ENCODE measurements at regions not wholly inside any gene's neighbourhood (a gene's known extent, or its start where the extent isn't known, plus 50 kb on each side); places are given as distances from the start of the nearest gene placed in this dataset.

DNA sequence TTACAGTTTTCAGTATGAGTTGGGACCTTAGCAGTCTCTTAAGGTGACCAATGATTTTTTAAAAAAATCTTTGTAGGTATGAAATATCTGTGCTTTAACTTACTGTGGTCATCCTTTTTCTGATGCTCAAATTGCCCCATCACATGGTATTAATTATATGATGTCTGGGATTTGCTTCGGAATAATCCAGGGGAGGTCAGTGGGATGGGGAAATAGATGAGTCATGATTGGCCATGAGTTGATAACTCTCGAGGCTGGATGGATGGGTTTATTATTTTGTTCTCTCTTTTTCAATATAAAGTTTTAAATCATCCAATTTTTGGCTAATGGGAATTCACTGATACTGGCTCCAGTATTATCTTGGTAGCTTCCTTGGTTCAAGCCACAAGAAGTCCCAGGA lies 370.3 kb upstream of the TPM1 start:
- H3F3A ChIP-seq (ENCODE audit: insufficient read depth, low read length, poor library complexity, severe bottlenecking): no peaks in the 10 kb centered on the region
- no peak overlapping the region for H3K4me2 ChIP-seq (ENCODE audit: low read length)
- no peaks in the 10 kb centered on the region for H3K9me3 ChIP-seq (ENCODE audit: low read length)
- H3K9ac ChIP-seq (ENCODE audit: low read length): no peak overlapping the region
- H3K27ac ChIP-seq (ENCODE audit: low read length): no peak overlapping the region
- TF ChIP-seq RAD21 (conservative IDR thresholded peaks at IDR 0.05) (no peak), SMC3 (conservative IDR thresholded peaks at IDR 0.05; ENCODE audit: poor library complexity) (no peak), MXI1 (conservative IDR thresholded peaks at IDR 0.05; ENCODE audit: poor library complexity, severe bottlenecking) (no peak), POLR2AphosphoS5 (IDR thresholded peaks at IDR 0.05) (no peak), TAF1 (IDR thresholded peaks at IDR 0.05; ENCODE audit: low read depth) (no peak), EP300 (conservative IDR thresholded peaks at IDR 0.05; ENCODE audit: poor library complexity, severe bottlenecking) (no peak), EZH2 (IDR thresholded peaks at IDR 0.05; ENCODE audit: borderline replicate concordance, insufficient read depth, low read length, poor library complexity, severe bottlenecking) (no peak)
- TF ChIP-seq, protein P1, sequence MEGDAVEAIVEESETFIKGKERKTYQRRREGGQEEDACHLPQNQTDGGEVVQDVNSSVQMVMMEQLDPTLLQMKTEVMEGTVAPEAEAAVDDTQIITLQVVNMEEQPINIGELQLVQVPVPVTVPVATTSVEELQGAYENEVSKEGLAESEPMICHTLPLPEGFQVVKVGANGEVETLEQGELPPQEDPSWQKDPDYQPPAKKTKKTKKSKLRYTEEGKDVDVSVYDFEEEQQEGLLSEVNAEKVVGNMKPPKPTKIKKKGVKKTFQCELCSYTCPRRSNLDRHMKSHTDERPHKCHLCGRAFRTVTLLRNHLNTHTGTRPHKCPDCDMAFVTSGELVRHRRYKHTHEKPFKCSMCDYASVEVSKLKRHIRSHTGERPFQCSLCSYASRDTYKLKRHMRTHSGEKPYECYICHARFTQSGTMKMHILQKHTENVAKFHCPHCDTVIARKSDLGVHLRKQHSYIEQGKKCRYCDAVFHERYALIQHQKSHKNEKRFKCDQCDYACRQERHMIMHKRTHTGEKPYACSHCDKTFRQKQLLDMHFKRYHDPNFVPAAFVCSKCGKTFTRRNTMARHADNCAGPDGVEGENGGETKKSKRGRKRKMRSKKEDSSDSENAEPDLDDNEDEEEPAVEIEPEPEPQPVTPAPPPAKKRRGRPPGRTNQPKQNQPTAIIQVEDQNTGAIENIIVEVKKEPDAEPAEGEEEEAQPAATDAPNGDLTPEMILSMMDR (IDR thresholded peaks at IDR 0.05; ENCODE audit: poor library complexity, severe bottlenecking): no peak
- TF ChIP-seq, protein P2, sequence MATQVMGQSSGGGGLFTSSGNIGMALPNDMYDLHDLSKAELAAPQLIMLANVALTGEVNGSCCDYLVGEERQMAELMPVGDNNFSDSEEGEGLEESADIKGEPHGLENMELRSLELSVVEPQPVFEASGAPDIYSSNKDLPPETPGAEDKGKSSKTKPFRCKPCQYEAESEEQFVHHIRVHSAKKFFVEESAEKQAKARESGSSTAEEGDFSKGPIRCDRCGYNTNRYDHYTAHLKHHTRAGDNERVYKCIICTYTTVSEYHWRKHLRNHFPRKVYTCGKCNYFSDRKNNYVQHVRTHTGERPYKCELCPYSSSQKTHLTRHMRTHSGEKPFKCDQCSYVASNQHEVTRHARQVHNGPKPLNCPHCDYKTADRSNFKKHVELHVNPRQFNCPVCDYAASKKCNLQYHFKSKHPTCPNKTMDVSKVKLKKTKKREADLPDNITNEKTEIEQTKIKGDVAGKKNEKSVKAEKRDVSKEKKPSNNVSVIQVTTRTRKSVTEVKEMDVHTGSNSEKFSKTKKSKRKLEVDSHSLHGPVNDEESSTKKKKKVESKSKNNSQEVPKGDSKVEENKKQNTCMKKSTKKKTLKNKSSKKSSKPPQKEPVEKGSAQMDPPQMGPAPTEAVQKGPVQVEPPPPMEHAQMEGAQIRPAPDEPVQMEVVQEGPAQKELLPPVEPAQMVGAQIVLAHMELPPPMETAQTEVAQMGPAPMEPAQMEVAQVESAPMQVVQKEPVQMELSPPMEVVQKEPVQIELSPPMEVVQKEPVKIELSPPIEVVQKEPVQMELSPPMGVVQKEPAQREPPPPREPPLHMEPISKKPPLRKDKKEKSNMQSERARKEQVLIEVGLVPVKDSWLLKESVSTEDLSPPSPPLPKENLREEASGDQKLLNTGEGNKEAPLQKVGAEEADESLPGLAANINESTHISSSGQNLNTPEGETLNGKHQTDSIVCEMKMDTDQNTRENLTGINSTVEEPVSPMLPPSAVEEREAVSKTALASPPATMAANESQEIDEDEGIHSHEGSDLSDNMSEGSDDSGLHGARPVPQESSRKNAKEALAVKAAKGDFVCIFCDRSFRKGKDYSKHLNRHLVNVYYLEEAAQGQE (IDR thresholded peaks at IDR 0.05; ENCODE audit: borderline replicate concordance): no peak
- no peak overlapping the region for H2AFZ ChIP-seq (ENCODE audit: low read depth, low read length)
- H3K79me2 ChIP-seq (replicated peaks; ENCODE audit: insufficient read depth, low read length): no peaks in the 10 kb centered on the region
- no peaks in the 10 kb centered on the region for H3K36me3 ChIP-seq (ENCODE audit: insufficient read depth, low read length)
- H3K9me2 ChIP-seq (ENCODE audit: insufficient read depth, low read length): no peaks in the 10 kb centered on the region
- H4K20me1 ChIP-seq (ENCODE audit: insufficient read depth): no peaks in the 10 kb centered on the region
- no peaks in the 10 kb centered on the region for H3K27me3 ChIP-seq (ENCODE audit: insufficient read depth, low read depth, low read length)
- no peak overlapping the region for H3K4me3 ChIP-seq (ENCODE audit: low read length)

DNA sequence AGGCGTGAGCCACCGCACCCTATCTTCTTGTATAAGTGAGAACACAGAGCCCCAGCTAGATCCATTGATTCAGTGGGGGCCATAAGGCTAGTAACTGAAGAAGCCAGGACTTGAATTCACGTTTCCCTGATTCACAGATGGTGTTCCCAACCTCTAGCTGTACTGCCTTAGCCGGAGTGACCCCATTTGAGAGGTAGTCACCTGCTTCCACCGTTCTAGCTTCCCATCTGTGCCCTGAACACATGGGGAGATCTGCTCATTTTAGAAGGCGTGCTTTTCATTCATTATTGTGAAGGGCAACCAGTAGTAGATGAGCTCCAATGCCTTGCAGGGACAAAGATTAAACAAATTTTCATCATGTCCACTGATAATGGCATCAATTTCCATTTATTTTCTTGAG lies 365.7 kb upstream of the TPM1 start:
- Histone ChIP-seq H3K9me3 (ENCODE audit: low read length) (no peaks in the 10 kb centered on the region), H3K9ac (ENCODE audit: low read length) (no peak overlapping the region), H3K4me2 (ENCODE audit: low read length) (no peak overlapping the region), H4K20me1 (ENCODE audit: insufficient read depth) (no peaks in the 10 kb centered on the region), H3K79me2 (replicated peaks; ENCODE audit: insufficient read depth, low read length) (no peaks in the 10 kb centered on the region), H3F3A (ENCODE audit: insufficient read depth, low read length, poor library complexity, severe bottlenecking) (no peaks in the 10 kb centered on the region), H3K27ac (ENCODE audit: low read length) (no peak overlapping the region), H2AFZ (ENCODE audit: low read depth, low read length) (no peak overlapping the region), H3K4me3 (ENCODE audit: low read length) (no peak overlapping the region), H3K27me3 (ENCODE audit: insufficient read depth, low read depth, low read length) (no peaks in the 10 kb centered on the region), H3K9me2 (ENCODE audit: insufficient read depth, low read length) (no peaks in the 10 kb centered on the region), H3K36me3 (ENCODE audit: insufficient read depth, low read length) (no peaks in the 10 kb centered on the region)
- TF ChIP-seq, protein P2 (IDR thresholded peaks at IDR 0.05; ENCODE audit: borderline replicate concordance): no peak
- no peak for TF ChIP-seq POLR2AphosphoS5 (IDR thresholded peaks at IDR 0.05)
- no peak for TF ChIP-seq EZH2 (IDR thresholded peaks at IDR 0.05; ENCODE audit: borderline replicate concordance, insufficient read depth, low read length, poor library complexity, severe bottlenecking)
- no peak for TF ChIP-seq MXI1 (conservative IDR thresholded peaks at IDR 0.05; ENCODE audit: poor library complexity, severe bottlenecking)
- TF ChIP-seq EP300 (conservative IDR thresholded peaks at IDR 0.05; ENCODE audit: poor library complexity, severe bottlenecking): no peak
- no peak for TF ChIP-seq TAF1 (IDR thresholded peaks at IDR 0.05; ENCODE audit: low read depth)
- TF ChIP-seq SMC3 (conservative IDR thresholded peaks at IDR 0.05; ENCODE audit: poor library complexity): no peak
- no peak for TF ChIP-seq RAD21 (conservative IDR thresholded peaks at IDR 0.05)
- TF ChIP-seq, protein P1 (IDR thresholded peaks at IDR 0.05; ENCODE audit: poor library complexity, severe bottlenecking): no peak
